Breast epithelium (tissue), 3 donors: ENCODE measurements at regions not wholly inside any gene's neighbourhood (a gene's known extent, or its start where the extent isn't known, plus 50 kb on each side); places are given as distances from the start of the nearest gene placed in this dataset.

Experiments
- POLR2A ChIP-seq: fragments of 450-650 bp; IDR thresholded peaks from one replicate; pipeline ENCODE4 v1.6.1; 2016; ENCODE audit warnings: antibody characterized with exemption, mild to moderate bottlenecking, moderate library complexity
- POLR2AphosphoS5 ChIP-seq, 3 donors: sonication (generic); formaldehyde crosslinking; IDR thresholded peaks; one replicate each; pipeline ENCODE4 v1.6.1; 2017; ENCODE audit warnings: antibody characterized with exemption in 3 of 3
- TF ChIP-seq, protein P1 (sequence below), 3 donors: fragments of 450-650 bp; IDR thresholded peaks; one replicate each; pipeline ENCODE4 v1.5.1; 2016 to 2017; ENCODE audit warnings: antibody characterized with exemption in 3 of 3, mild to moderate bottlenecking in 3 of 3, moderate library complexity in 3 of 3

DNA sequence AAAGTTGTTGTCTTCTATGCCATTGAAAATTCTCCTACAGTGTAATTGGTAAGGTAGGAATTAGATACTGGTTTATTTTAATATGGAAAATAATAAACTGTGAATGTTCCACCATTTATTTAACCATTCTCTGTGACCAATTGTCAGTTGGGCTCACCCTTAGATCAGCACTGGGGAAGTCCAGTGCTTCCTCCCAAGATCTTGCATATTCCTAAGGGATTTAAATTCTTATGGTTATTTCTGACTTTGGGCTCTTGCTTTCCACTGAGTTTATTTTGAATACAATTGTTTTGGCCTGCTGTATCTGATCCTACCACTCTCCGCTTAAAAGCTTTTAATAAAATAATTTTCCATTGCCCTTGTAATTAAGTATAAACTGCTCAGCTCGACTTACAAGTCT, 137.4 kb downstream of the OR2K2 start:
- TF ChIP-seq, protein P1, sequence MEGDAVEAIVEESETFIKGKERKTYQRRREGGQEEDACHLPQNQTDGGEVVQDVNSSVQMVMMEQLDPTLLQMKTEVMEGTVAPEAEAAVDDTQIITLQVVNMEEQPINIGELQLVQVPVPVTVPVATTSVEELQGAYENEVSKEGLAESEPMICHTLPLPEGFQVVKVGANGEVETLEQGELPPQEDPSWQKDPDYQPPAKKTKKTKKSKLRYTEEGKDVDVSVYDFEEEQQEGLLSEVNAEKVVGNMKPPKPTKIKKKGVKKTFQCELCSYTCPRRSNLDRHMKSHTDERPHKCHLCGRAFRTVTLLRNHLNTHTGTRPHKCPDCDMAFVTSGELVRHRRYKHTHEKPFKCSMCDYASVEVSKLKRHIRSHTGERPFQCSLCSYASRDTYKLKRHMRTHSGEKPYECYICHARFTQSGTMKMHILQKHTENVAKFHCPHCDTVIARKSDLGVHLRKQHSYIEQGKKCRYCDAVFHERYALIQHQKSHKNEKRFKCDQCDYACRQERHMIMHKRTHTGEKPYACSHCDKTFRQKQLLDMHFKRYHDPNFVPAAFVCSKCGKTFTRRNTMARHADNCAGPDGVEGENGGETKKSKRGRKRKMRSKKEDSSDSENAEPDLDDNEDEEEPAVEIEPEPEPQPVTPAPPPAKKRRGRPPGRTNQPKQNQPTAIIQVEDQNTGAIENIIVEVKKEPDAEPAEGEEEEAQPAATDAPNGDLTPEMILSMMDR (IDR thresholded peaks at IDR 0.05) = no peak
- TF ChIP-seq POLR2A (no peak), POLR2AphosphoS5 (IDR thresholded peaks at IDR 0.05) (no peak)
